MM.1S (cell line): ENCODE measurements at regions not wholly inside any gene's neighbourhood (a gene's known extent, or its start where the extent isn't known, plus 50 kb on each side); places are given as distances from the start of the nearest gene placed in this dataset.

Experiments
- EZH2phosphoT487 ChIP-seq: fragments of 300-600 bp; sonication (generic); IDR thresholded peaks from 2 replicates; pipeline ENCODE4 v1.6.1; 2018; ENCODE audit warnings: antibody characterized with exemption, low read length
- TF ChIP-seq, protein P1 (sequence below): fragments of 300-600 bp; sonication (generic); IDR thresholded peaks from 2 replicates; pipeline ENCODE4 v1.5.1; 2016; ENCODE audit warnings: antibody characterized with exemption, low read length, mixed read lengths

GRCh38 chr7:35522697-35523096, 172.2 kb downstream of the HERPUD2 start:
- TF ChIP-seq, protein P1, sequence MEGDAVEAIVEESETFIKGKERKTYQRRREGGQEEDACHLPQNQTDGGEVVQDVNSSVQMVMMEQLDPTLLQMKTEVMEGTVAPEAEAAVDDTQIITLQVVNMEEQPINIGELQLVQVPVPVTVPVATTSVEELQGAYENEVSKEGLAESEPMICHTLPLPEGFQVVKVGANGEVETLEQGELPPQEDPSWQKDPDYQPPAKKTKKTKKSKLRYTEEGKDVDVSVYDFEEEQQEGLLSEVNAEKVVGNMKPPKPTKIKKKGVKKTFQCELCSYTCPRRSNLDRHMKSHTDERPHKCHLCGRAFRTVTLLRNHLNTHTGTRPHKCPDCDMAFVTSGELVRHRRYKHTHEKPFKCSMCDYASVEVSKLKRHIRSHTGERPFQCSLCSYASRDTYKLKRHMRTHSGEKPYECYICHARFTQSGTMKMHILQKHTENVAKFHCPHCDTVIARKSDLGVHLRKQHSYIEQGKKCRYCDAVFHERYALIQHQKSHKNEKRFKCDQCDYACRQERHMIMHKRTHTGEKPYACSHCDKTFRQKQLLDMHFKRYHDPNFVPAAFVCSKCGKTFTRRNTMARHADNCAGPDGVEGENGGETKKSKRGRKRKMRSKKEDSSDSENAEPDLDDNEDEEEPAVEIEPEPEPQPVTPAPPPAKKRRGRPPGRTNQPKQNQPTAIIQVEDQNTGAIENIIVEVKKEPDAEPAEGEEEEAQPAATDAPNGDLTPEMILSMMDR, result no peak
- TF ChIP-seq EZH2phosphoT487, result no peak
